ENCODE measurements at regions not wholly inside any gene's neighbourhood (a gene's known extent, or its start where the extent isn't known, plus 50 kb on each side); places are given as distances from the start of the nearest gene placed in this dataset.

DNA sequence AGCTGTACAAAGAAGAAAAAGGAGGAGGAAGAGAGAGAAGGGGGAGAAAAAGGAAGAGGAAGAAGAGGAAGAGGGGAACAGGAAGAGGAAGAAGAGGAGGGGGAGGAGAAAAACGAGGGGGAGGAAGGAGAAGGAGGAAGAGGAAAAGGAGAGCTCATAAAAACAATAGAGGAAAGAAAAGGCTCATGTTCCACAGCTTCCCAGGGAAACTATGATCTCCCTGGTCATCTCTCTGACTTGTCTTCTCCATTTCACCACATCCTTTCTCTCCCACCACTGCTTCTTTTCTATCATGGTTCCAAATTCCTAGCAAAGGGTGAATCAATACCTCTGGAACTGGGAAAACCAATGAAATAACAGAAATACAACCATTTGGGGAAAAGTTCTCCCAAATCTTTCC, 254.1 kb upstream of the ERCC4 start:
- intact Hi-C loops (cut with micrococcal nuclease), result no loop called here
- DNase-seq, result no peak
- Mint-ChIP-seq H3K27ac (no peak overlapping the region), H3K4me1 (no peaks in the 10 kb centered on the region), H3K27me3 (no peaks in the 10 kb centered on the region), H3K9me3 (peaks cover 4% of the 10 kb centered on the region), H3K36me3 (ENCODE audit: low read depth) (no peaks in the 10 kb centered on the region), H3K4me3 (no peak overlapping the region)
- ChIA-PET POLR2A (no interaction called here), CTCF (no interaction called here)
- TF ChIP-seq, protein P1, sequence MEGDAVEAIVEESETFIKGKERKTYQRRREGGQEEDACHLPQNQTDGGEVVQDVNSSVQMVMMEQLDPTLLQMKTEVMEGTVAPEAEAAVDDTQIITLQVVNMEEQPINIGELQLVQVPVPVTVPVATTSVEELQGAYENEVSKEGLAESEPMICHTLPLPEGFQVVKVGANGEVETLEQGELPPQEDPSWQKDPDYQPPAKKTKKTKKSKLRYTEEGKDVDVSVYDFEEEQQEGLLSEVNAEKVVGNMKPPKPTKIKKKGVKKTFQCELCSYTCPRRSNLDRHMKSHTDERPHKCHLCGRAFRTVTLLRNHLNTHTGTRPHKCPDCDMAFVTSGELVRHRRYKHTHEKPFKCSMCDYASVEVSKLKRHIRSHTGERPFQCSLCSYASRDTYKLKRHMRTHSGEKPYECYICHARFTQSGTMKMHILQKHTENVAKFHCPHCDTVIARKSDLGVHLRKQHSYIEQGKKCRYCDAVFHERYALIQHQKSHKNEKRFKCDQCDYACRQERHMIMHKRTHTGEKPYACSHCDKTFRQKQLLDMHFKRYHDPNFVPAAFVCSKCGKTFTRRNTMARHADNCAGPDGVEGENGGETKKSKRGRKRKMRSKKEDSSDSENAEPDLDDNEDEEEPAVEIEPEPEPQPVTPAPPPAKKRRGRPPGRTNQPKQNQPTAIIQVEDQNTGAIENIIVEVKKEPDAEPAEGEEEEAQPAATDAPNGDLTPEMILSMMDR (IDR thresholded peaks at IDR 0.05), result no peak
- no peak for ATAC-seq (ENCODE audit: low read depth)

DNA sequence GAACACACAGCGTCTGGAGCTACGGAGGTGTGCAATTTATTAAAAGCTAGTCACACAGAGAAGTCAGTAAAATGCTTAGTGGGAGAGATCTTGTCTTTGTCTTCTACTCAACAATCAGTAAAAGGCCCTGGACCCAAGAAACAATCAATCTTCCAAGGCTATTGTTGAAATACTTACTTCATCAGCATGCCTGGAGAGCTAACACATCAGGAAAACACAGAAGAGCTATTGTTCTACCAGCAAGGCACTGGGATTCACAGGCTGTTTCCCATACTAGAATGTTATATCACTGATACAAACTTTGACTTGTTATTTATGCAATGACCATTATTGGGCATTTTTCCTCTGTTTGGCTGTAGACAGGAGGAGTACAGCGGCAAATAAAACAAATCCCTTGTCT, 247.8 kb upstream of the ERCC4 start:
- CTCF ChIA-PET, result no interaction called here
- Mint-ChIP-seq H3K36me3 (ENCODE audit: low read depth) (no peaks in the 10 kb centered on the region), H3K27ac (no peak overlapping the region), H3K27me3 (no peaks in the 10 kb centered on the region), H3K4me1 (no peaks in the 10 kb centered on the region), H3K9me3 (peaks cover 9% of the 10 kb centered on the region), H3K4me3 (no peak overlapping the region)
- POLR2A ChIA-PET, result no interaction called here
- TF ChIP-seq, protein P1 (IDR thresholded peaks at IDR 0.05), result no peak
- intact Hi-C loops (cut with micrococcal nuclease), result no loop called here
- ATAC-seq (ENCODE audit: low read depth) (no peak), DNase-seq (no peak)

DNA sequence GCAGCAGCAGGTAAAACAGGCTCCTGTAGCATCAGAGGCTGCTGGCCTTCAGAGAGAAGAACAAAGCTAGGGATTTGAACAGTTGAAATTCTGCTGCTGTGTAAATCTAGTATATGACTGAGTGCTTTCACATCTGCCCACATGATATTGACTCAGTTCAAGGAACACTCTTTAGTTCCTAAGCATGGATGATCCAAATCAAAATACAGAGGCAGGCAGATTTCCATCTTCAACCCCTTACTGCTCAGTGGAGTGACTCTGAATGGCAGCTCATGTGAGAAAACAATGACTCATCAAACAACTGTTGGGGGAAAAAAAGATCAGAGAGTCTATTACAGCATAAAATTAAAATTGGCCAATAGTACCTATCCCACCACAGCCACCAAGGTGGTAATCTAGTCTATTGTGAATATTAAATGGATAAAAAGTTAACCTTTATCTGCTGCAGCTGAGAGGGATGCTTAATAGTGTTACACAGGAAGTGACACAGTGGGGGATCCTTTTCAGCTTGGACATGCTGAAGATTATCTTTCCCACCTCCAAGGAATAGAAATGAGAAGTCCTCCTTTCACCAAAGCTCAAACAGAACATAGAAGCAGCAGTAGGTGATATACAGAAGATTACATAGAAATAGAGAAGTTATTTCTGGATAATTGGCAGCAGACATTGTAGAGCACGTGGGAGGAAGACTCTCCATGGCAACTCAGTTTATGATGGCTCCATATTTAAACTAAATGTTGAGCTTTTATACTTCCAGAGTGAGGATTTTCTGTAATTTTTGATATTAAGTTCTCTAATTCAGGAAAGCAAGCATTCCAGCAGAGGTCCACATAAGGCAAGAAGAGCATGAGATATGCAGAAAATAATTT, 239.7 kb upstream of the ERCC4 start:
- no peaks in the 10 kb centered on the region for H3K27me3 Mint-ChIP-seq
- H3K36me3 Mint-ChIP-seq (ENCODE audit: low read depth), result no peaks in the 10 kb centered on the region
- TF ChIP-seq, protein P1 (IDR thresholded peaks at IDR 0.05), result no peak
- intact Hi-C loops (cut with micrococcal nuclease), result no loop called here
- H3K4me1 Mint-ChIP-seq, result no peaks in the 10 kb centered on the region
- ChIA-PET CTCF (no interaction called here), POLR2A (no interaction called here)
- H3K9me3 Mint-ChIP-seq, result peaks cover 2% of the 10 kb centered on the region
- H3K4me3 Mint-ChIP-seq, result no peak overlapping the region
- DNase-seq (no peak), ATAC-seq (ENCODE audit: low read depth) (no peak)
- H3K27ac Mint-ChIP-seq, result no peak overlapping the region

DNA sequence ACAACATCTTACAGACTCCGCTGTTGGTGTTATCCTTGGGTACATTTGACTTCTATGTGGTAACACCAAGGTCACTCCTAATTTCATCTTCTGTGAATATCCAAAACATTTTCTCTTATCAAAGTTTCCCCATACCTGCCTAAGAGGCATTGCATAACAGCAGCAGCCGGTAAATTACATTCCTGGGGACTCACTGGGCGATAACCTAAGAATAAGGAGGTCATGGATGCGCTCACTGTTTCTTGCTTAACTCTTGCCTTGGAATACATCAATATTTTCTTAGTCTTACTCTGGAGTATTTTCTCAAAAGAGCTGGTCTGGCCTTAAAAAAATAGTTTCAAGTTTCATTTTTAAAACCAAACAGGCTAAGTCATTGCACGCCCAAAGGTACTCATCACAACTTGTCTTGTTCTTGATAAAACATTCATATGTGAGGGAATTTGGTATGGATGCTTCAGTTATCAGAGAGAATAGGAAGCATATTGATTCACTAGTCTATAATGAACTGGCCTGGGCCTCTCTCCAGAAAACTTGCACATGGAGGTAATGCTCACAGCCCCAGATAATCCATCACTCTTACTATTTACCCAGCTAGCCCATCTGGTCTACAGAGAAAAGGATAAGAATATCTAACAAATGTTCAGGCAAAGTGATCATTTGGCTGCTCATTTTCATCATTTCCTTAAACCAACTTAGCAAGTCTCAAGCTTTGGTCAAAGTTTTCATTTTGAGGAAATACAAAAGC, 235.0 kb upstream of the ERCC4 start:
- H3K9me3 Mint-ChIP-seq, result peaks cover 2% of the 10 kb centered on the region
- no peaks in the 10 kb centered on the region for H3K36me3 Mint-ChIP-seq (ENCODE audit: low read depth)
- no peaks in the 10 kb centered on the region for H3K27me3 Mint-ChIP-seq
- intact Hi-C loops (cut with micrococcal nuclease), result no loop called here
- CTCF ChIA-PET, result no interaction called here
- no peak overlapping the region for H3K27ac Mint-ChIP-seq
- DNase-seq (no peak), ATAC-seq (ENCODE audit: low read depth) (no peak)
- no peak overlapping the region for H3K4me3 Mint-ChIP-seq
- no peaks in the 10 kb centered on the region for H3K4me1 Mint-ChIP-seq
- TF ChIP-seq, protein P1 (IDR thresholded peaks at IDR 0.05), result no peak
- POLR2A ChIA-PET, result no interaction called here

DNA sequence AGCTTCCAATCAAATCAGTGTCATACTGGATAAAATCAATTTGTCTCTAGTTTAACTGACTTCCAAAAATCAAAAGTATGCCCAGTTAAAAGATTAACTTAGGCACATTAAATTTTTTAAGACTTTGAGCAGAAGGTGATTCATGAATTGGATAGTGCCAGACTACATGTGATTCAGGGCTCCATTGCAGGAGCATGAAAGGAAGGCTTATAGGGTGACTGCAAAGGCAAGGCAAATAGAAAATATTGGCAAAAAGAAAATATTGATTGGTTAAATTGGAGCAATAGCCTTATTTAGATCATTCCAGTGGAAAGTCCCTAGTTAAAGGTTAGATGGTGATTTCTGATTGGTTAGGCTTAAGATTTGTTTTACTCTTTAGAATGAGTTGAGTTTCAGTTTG, 223.9 kb upstream of the ERCC4 start:
- no peak overlapping the region for H3K27ac Mint-ChIP-seq
- peaks cover 30% of the 10 kb centered on the region for H3K9me3 Mint-ChIP-seq
- intact Hi-C loops (cut with micrococcal nuclease), result no loop called here
- DNase-seq, result no peak
- POLR2A ChIA-PET, result no interaction called here
- H3K4me3 Mint-ChIP-seq, result no peak overlapping the region
- no peaks in the 10 kb centered on the region for H3K36me3 Mint-ChIP-seq (ENCODE audit: low read depth)
- TF ChIP-seq, protein P1 (IDR thresholded peaks at IDR 0.05), result no peak
- ATAC-seq (ENCODE audit: low read depth), result no peak
- no peaks in the 10 kb centered on the region for H3K4me1 Mint-ChIP-seq
- H3K27me3 Mint-ChIP-seq, result no peaks in the 10 kb centered on the region
- CTCF ChIA-PET, result no interaction called here

Data from activated B cell treated with CpG ODN at 0.5 μM for 24 hours (primary cell).